Stimulated activated CD4-positive, alpha-beta T cell treated with anti-CD3 and anti-CD28 coated beads, Interleukin-12 subunit alpha, Interleukin-12 subunit beta, amount 100 ng/mL, for 24 hours (primary cell): ENCODE measurements at regions not wholly inside any gene's neighbourhood (a gene's known extent, or its start where the extent isn't known, plus 50 kb on each side); places are given as distances from the start of the nearest gene placed in this dataset.
"Not testable (repeated sequence)": the region's sequence is repeated elsewhere in the genome, so short reads cannot be mapped to it uniquely, and the experiment has no call there.

Experiments used
- DNase-seq, 2 experiments: peaks; one replicate each; pipeline ENCODE4 v3.0.0-alpha.2; 2020; ENCODE audit warnings: low read depth in 2 of 2

DNA sequence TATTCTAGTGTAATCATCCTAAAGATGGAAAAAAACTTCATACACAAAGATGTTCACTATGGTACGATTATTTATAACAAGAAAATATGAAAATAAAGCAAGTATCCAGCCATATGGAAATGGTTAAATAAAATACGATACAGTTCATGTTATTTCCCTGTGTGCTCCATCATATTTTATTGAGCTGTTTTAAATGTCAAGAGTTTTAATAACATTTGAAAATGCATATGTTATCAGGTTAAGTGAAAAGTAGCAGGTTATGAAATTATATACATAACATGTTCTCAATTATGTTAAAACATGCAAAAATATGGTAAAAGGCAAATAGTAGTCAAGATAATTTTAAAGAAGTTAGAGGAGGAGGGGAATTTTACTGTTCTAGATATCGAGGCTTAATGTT is 192.0 kb downstream of the HNRNPD start:
- no peak for DNase-seq

DNA sequence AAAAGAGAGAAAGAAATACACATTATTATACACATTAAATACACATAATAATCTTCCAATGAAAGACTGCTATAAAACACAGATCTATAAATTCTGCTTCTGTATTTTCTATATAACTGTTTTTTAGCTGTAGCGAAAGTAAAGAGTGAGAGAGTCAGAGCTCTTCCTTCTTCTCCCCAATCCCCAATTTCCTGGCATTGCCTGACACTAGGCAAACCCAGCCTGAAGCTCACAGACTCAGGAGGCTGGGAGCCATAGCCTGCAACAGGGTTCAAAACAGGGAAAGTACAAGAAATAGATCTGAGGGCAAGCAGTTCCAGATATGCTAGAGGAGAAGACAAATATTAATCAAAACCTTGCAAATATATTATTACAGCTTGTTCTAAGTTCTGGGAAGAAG is 201.6 kb downstream of the HNRNPD start:
- DNase-seq, result no peak

DNA sequence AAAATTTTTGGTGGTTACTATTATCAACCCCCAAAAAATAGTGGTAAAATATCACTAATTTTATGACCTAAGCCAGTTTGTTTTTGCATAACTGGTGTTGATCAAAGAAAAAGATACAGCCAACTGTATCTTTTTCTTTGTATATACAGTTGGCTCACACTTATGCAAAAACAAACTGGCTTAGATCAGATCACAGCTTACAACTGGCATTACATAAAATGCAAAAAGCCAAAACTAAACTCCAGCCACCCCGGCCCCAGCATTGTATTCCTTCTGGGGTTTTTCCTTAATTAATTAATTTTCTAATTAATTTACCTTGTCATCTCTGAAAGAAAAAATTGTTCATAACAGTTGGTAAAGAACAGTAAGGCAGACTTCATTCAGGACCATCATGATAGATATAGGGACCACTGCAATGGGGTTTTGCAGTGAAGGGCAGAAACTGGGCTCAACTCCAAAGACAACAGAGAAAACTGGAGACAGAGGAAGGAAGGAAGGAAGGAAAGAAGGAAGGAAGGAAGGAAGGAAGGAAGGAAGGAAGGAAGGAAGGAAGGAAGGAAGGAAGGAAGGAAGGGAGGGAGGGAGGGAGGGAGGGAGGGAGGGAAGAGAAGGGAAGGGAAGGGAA is 202.1 kb downstream of the HNRNPD start:
- no peak for DNase-seq

DNA sequence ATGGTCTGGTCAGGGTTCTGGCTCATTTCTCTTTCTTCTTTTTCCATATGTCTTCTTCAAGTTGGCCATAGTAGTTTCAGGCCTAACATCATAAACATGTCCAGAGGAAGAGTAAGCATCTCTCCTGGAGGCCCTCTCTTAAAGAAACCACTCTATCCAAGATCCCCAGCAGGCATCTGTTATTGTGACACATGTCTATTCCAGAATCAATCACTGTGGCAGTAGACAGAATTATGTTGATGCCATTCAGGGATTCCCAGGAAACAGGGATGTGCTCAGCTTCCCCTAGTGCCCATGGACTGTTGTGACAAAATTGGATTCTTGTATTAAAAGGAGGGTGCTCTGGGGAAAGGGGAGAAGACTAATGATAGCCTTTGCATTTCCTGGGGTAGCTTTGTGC is 224.0 kb downstream of the HNRNPD start:
- no peak for DNase-seq

DNA sequence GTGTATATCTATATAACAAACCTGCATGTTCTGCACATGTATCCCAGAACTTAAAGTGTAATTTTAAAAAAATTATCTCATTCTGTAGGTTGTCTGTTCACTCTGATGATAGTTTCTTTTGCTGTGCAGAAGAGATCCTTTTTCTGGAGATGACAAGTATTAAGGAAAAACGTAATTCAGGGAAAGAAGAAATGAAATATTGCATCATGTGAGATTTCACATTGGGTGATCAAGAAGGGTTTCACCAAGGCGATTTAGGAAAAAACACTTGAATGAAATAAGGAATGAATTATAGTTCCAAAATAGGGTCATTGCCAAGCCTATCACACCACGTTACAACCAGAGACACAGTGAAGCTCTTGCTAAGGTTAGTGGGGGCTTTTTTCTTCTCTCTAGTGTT is 227.9 kb downstream of the HNRNPD start:
- DNase-seq, result no peak

DNA sequence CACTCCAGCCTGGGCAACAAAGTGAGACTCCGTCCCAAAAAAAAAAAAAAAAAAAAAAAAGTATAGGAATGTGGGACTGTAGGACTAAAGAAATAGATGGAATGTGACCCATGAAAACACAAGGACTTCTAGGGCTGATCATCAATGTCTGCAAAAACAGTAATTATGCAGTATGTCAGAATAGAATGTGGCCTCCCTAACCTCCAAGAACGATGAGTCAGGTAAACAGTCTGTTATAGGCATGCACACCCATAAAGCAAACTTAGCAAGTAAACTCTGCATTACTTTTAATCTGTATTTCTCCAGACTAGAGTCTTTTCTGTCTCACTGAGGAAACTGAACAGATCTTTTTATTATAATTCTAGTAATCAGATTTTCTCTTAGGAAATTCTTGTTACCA is 233.4 kb downstream of the HNRNPD start:
- no peak for DNase-seq

DNA sequence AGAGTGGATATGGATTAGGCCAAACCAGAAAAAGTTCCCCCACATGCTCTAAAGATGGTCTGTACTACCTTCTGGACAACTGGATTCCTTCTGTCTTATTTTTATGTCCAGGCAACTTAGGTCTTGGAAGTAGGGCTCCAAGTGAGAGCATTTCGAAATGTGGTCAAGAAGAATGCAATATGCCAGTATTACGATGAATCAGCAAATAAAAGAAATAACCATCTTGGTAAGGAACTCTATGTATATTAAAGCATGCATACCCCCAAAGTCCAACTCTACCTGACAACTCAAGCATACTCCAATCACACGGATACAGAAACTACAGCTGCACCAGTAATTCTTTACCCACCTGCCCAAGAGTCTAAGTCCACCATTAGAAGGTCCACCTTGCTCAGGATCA is 234.5 kb downstream of the HNRNPD start:
- no peak for DNase-seq

DNA sequence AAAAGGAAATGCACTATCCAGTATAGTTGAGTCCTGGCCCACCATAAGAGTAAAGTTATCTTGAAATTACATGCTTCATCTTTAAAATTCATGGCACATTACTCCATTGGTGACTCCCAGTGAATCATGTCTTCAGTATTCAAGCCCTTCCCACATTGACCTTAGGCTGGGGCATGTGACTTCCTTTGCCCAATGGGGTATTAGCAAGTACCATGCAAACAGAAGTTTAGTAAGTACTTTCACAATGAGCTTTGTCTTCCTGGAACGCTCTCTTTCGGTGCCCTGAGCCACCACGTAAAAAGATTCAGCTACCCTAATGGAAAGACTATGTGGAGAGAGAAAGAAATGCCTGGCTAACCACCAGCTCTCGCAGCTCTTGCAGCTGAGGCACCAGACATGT is 235.4 kb downstream of the HNRNPD start:
- DNase-seq, result no peak

DNA sequence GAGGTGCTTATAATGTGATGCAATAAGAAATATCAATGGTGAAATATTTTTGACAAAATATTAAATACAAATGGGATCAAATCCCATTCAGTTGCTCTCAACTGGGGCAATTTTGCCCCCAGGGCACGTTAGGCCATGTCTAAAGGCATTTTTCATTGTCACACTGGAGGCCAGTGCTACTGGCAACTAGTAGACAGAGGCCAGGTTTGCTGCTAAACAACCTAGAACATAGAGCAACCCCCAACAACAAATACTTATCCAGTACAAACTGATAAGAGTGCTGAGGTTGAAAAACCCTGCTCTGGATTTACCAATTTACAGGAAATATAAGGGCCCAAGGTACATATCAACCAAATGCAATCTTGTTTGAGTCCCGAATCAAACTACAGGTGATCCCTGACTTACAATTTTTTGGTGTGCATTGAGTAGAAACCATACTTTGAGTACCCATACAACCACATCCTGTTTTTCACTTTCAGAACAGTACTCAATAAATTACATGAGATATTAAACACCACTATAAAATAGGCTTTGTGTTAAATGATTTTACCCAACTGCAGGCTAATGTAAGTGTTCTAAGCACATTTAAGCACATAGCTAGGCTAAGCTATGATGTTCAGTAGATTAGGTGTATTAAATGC is 237.5 kb downstream of the HNRNPD start:
- DNase-seq, result no peak

DNA sequence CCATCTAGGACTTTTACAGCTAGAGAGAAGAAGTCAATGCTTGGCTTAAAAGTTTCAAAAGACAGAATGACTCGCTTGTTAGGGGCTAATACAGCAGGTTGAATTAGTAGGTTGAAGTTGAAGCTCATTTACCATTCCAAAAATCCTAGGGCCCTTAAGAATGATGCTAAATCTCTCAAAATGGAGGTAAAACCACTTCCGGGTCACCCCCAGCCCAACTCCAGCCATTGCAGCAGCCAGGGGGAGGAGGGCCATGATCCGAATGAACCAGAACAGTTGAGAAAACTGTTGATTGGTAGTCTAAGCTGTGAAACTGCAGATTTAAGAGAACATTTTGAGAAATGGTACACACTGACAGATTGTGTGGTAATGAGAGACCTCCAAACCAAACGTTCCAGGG is 245.4 kb downstream of the HNRNPD start:
- DNase-seq, result no peak

DNA sequence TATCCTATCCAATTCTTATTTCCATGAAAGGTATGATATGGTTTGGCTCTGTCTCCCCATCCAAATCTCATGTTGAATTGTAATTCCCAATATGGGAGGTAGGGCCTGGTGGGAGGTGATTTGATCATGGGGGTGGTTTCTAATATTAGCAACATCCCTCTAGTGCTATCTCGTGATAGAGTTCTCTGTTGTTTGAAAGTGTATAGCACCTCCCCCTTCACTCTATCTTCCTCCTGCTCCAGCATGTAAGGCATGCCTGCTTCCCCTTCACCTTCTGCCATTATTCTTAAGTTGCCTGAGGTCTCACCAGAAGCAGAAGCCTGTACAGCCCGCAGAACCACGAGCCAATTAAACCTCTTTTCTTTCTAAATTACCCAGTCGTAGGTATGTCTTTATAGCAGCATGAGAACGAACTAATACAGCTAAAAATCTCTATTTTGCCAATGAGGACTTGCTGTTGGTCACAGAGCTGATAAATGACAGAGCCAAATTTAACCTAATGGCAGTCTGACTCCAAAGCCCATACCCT is 247.2 kb downstream of the HNRNPD start:
- no peak for DNase-seq

DNA sequence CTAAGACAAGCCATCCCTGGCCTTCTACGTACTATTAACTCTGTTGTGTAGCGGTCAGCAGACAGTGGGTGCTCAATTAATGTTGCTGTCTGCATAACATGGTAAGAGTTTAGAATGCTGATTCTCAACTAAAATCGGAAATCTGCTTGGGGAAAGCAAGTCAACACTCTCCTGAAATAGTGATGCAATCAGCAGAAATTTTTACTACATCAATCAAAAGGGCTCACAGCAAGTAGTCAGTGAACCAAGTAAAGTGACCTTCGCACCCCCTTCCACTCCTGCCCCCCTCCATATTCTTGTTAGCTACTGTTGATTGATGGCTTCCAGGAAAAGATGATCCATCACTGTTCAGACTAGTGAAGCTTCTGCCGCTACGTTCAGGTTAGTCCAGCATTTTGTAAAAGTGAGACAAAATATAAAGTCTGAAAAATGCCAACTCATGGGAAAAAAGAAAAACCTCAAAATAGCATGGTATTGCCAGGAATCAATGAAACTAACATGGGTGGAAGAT is 247.9 kb downstream of the HNRNPD start:
- DNase-seq, result no peak

DNA sequence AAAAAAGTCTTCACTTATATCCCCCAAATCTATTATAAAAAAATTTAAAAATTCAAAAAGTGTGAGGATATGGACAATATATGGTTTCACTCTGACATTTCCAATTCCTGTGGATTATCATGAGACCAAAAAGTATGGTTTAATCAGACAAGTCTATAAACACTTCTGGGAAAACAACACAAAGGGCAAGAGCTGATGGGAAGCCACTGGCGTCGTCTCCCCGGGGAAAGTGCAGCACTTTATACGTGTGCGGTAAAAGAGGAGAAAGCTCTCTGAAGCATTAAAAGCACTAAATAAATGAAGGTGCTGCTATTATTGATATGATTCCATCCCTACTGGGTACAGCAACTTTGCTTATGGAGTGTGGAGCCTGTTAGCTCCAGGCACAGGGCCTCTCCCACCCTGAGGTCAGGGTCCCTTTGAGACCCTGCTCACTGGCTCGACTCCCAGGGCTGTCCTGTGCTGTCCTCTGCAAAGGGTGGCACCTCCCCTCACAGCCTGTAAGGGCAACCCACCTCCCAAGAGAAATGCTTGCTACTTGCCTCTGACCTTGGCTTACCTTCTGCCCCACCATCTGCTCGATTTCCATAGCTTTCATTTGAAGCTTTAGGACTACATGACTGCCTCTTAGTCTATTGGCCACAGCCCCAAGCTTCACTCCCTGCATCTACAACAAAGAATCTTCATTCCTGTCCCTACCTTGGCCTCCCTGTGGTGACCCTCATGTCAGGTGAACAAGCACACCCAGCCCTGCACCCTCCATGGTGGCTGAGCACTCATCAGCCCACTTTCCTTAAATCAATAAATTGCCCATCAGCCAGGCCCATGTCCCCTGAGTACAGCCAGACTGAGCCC is 248.6 kb downstream of the HNRNPD start:
- DNase-seq, result no peak

DNA sequence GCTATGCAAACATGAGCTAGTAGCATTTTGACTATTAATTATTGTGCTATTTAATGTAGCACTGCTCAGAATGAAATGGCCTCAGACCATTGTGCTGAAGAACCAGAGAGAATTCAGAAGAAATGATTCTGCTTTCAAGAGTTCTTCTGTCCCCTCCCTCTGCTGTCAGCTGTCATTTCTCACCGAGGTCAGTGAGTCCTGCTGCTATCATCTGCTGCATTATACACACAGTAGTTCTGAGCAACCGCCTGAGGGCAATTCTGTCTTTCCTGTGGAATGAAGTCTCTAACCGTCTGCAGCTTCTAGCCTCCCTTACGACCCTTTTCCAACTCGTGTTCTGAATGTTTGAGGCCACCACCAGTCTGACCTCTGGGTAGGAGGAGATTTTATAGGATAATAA is 249.4 kb downstream of the HNRNPD start:
- DNase-seq, result no peak

DNA sequence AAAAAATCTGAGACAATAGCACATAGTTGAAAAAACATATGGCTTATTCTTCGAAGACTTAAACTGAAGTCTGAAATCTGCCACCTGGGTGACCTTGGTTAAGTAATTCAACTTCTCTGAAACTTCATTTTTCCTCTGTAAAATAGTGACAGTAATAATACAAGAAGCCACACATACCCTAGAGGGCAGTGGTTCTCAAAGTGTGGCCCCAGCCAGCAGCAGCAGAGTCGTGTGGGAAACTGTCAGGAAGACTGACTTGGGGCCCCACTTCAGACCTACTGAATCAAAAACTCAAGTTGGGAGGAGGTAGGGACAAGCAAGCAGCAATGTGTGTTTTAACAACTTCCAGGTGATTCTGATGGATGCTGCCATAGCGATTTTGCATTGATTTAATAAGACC is 249.9 kb downstream of the HNRNPD start:
- DNase-seq, result no peak

DNA sequence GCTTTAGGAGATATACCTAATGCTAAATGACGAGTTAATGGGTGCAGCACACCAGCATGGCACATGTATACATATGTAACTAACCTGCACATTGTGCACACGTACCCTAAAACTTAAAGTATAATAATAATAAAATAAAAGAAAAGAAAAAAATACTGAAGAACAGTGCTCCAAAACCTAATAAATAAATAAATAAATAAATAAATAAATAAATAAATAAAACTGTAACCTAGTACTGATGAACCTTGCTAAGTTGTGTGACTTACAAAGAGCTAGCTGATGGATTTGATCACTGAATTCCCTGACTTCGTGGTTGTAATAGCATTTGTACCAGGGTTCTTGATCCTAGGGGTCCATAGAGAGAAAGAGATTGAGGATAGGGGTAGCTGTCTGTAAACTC is 258.6 kb downstream of the HNRNPD start:
- not testable (repeated sequence) for DNase-seq

DNA sequence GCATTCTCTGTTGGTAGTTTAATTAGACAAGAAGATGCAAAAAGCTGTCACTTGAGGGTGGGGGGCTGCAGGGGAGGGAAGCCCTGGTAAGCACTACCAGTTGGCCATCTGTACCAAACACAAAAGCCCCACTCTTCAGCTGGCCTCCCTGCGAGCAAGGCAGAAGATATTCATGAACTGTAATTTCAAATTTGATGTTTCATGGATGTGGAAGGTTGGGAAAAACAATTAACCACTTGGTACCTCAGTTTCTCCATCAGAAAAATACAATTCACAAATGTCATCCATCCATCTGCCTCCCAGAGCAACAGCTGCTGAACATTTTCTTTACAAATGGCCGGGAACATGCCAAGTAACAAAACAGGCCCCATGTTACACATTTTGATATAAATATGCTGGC is 265.3 kb downstream of the HNRNPD start:
- no peak for DNase-seq

DNA sequence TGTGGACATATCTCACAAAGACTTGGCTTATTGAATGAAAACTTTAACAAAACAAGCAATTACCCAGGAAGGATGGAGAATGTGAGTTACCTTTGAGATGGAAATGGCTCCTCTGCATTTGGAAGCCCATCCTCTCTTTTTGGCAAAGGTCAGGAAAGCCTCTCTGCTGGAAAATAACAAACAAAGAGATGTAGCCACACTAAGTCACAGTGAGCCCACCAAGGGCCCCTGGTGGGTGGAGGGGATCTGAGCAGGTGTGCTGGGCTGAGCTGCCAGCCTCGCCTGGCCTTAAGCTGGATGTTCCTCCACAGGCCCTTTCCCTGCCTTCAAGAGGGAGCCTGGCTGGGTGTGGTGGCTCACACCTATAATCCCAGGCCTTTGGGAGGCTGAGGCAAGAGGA is 269.2 kb downstream of the HNRNPD start:
- DNase-seq, result no peak

DNA sequence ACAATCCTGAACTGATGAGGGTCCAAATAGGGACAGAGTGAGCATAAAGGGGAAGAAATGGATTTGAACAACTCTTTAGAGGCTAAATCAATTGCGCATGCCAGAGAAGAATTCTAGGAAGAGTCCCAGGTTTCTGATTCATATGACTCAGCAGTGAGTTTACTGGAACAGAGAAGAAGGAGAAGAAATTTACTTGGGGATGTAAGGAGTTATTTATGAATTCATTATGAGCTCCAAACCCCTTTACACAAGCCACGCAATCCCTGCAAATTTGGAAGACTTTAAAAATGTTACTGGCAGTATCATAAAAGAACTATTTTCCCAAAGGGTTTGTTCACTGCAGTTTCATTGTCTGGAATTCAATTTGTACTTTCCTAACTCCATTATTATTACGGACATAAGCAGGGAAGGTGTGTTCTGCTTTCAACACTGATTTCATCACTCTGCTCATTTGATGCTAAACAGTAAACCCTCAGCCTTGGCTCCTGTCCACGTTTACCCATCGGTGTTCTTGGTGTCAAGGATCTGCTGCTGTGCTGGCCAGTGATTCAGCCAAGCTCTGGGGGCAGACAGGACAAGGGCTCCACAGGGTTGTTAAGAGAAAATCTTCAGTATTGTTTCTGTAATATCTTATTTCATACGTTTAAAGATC is 273.7 kb downstream of the HNRNPD start:
- no peak for DNase-seq

DNA sequence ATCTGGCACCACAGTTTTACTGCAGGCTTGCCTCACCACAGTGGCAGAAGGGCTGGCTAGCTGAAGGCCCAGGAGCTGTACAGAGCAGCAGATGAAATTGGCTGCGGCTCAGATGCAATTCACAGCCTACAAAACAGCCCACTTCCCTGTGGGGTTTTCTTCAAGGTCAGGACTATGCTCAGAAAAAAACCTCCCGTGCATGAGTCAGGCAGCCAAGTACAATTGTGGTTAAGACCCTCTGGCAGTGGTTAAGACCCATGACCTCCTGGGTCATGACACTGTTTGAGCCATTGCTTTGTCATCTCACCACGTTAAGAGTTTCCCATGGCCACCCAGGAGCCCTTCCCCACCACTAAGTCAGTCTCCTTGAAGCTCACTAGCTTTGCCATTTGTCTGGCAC is 276.3 kb downstream of the HNRNPD start:
- no peak for DNase-seq

DNA sequence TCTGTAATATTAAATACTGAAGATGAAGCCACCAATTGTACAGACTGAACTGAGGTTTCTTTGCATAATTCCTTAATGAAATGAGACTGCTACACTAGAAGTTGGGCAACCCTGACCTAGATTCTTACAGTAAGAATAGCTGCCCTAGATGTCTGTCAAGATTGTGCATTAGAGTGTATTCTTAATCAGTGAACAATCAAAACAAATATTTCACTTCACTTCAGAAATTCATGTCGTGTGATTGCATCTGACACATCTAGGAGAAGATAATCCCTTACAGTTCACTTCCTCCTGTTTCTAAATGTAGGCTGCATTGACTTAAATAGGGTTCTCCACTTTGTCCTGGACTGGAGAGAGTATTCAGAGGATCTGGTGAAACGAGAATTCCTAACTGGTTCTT is 283.1 kb downstream of the HNRNPD start:
- no peak for DNase-seq

DNA sequence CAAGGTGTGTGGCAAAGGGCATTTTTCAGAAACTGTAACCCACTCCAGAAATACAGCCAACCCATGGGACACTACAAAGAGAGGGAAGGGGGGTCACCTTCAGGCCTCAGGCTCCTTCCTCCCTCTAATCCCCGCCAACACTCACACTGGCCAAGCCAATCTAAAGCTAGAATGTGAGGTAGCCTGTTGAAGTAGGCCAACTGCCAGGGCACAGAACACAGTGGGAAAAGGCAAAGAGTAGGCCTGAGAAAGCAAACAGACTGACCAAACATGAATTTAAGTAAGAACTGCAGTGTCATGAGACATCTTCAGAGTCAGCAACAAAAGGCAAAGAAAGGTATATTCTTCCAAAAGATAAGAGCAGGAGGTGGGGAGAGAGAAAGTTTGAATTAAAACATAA is 289.0 kb downstream of the HNRNPD start:
- DNase-seq, result no peak
